ENCODE measurements at regions not wholly inside any gene's neighbourhood (a gene's known extent, or its start where the extent isn't known, plus 50 kb on each side); places are given as distances from the start of the nearest gene placed in this dataset.

GRCh38 chr11:44444770-44445321 is 120.6 kb upstream of the CD82 start:
- no peak for TF ChIP-seq CTCF (IDR thresholded peaks at IDR 0.05; ENCODE audit: borderline replicate concordance, insufficient read depth, low read depth, low read length)
- H3K4me3 ChIP-seq (ENCODE audit: low read depth, low read length) = no peak overlapping the region

GRCh38 chr11:44445500-44446365 is 119.7 kb upstream of the CD82 start:
- no peak overlapping the region for H3K4me3 ChIP-seq (ENCODE audit: low read depth, low read length)
- no peak for TF ChIP-seq CTCF (IDR thresholded peaks at IDR 0.05; ENCODE audit: borderline replicate concordance, insufficient read depth, low read depth, low read length)

- no peak overlapping the region for H3K4me3 ChIP-seq (ENCODE audit: low read depth, low read length)
- TF ChIP-seq CTCF (IDR thresholded peaks at IDR 0.05; ENCODE audit: borderline replicate concordance, insufficient read depth, low read depth, low read length) = no peak
These were observed 119.1 kb upstream of the CD82 start for GRCh38 chr11:44446366-44446762.

GRCh38 chr11:44446996-44447771 is 118.3 kb upstream of the CD82 start:
- no peak overlapping the region for H3K4me3 ChIP-seq (ENCODE audit: low read depth, low read length)
- no peak for TF ChIP-seq CTCF (IDR thresholded peaks at IDR 0.05; ENCODE audit: borderline replicate concordance, insufficient read depth, low read depth, low read length)

GRCh38 chr11:44450295-44450932 is 115.0 kb upstream of the CD82 start:
- no peak overlapping the region for H3K4me3 ChIP-seq (ENCODE audit: low read depth, low read length)
- TF ChIP-seq CTCF (IDR thresholded peaks at IDR 0.05; ENCODE audit: borderline replicate concordance, insufficient read depth, low read depth, low read length) = no peak

- TF ChIP-seq CTCF (IDR thresholded peaks at IDR 0.05; ENCODE audit: borderline replicate concordance, insufficient read depth, low read depth, low read length) = no peak
- no peak overlapping the region for H3K4me3 ChIP-seq (ENCODE audit: low read depth, low read length)
These were observed 113.8 kb upstream of the CD82 start for GRCh38 chr11:44451706-44452105.
